Ishikawa (cell line): ENCODE measurements at regions not wholly inside any gene's neighbourhood (a gene's known extent, or its start where the extent isn't known, plus 50 kb on each side); places are given as distances from the start of the nearest gene placed in this dataset.
"Not testable (repeated sequence)": the region's sequence is repeated elsewhere in the genome, so short reads cannot be mapped to it uniquely, and the experiment has no call there.

Experiments used
- EP300 ChIP-seq: IDR thresholded peaks from 2 replicates; pipeline ENCODE4 v1.6.1; 2012; ENCODE audit warnings: borderline replicate concordance
- MAX ChIP-seq: IDR thresholded peaks from 2 replicates; pipeline ENCODE4 v1.6.1; 2012
- REST ChIP-seq: IDR thresholded peaks from 2 replicates; pipeline ENCODE4 v1.6.1; 2012; ENCODE audit warnings: low read depth, mild to moderate bottlenecking
- TCF12 ChIP-seq: IDR thresholded peaks from 2 replicates; pipeline ENCODE4 v1.6.1; 2012; ENCODE audit warnings: low read depth
- YY1 ChIP-seq: IDR thresholded peaks from 2 replicates; pipeline ENCODE4 v1.6.1; 2012; ENCODE audit warnings: low read depth

DNA sequence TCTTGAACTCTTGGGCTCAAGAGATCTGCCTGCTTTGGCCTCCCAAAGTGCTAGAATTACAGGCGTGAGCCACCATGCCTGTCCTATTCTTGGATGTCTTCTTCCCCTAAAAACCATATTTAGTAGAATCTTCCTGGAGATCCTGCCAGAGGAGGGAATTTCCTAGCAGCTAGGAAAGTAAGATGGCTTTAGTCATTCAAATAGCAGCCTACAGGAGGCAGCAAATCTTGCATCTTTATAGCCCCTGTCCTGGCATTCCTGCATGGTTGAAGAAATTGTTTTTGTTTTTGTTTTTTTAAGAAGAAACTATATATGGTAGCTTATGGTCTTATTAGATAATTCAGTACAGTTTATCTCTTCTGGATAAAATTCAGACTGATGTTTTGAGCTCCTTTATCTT, 83.2 kb upstream of the AGTPBP1 start:
- TF ChIP-seq YY1, MAX, EP300, REST, TCF12: not testable (repeated sequence)
